ENCODE measurements at regions not wholly inside any gene's neighbourhood (a gene's known extent, or its start where the extent isn't known, plus 50 kb on each side); places are given as distances from the start of the nearest gene placed in this dataset.

GRCh38 chr6:12439296-12439695, 149.1 kb downstream of the EDN1 start:
- peaks cover 0 to 4% (median 0%) of the 10 kb centered on the region in 5 donors for H3K9me3 ChIP-seq (ENCODE audit: control insufficient read depth in 5 of 5, low read length in 5 of 5)
- no peak overlapping the region for H3K9ac ChIP-seq (ENCODE audit: low read length in 5 of 5)
- H3K4me3 ChIP-seq (ENCODE audit: low read depth in 1 of 5, low read length in 5 of 5) = no peak overlapping the region
- H3K4me1 ChIP-seq (ENCODE audit: control insufficient read depth in 5 of 5, insufficient read depth in 5 of 5, low read length in 5 of 5) = no peaks in the 10 kb centered on the region
- peaks cover 0 to 3% (median 0%) of the 10 kb centered on the region in 5 donors for H3K27me3 ChIP-seq (ENCODE audit: control insufficient read depth in 5 of 5, insufficient read depth in 4 of 5, low read length in 5 of 5)
- peaks cover 0 to 2% (median 0%) of the 10 kb centered on the region in 5 donors for H3K36me3 ChIP-seq (ENCODE audit: control insufficient read depth in 5 of 5, insufficient read depth in 5 of 5, low read length in 5 of 5)
- H3K27ac ChIP-seq (ENCODE audit: low read depth, low read length) = no peak overlapping the region

GRCh38 chr6:12440981-12441380, 150.8 kb downstream of the EDN1 start:
- Histone ChIP-seq H3K27ac (ENCODE audit: low read depth, low read length) (no peak overlapping the region), H3K36me3 (ENCODE audit: control insufficient read depth in 5 of 5, insufficient read depth in 5 of 5, low read length in 5 of 5) (no peaks in the 10 kb centered on the region), H3K4me3 (ENCODE audit: low read depth in 1 of 5, low read length in 5 of 5) (no peak overlapping the region), H3K9ac (ENCODE audit: low read length in 5 of 5) (no peak overlapping the region), H3K27me3 (ENCODE audit: control insufficient read depth in 5 of 5, insufficient read depth in 4 of 5, low read length in 5 of 5) (peaks cover 0 to 3% (median 0%) of the 10 kb centered on the region in 5 donors), H3K9me3 (ENCODE audit: control insufficient read depth in 5 of 5, low read length in 5 of 5) (peaks cover 0 to 4% (median 0%) of the 10 kb centered on the region in 5 donors), H3K4me1 (ENCODE audit: control insufficient read depth in 5 of 5, insufficient read depth in 5 of 5, low read length in 5 of 5) (no peaks in the 10 kb centered on the region)

GRCh38 chr6:12442455-12442854, 152.3 kb downstream of the EDN1 start:
- Histone ChIP-seq H3K36me3 (ENCODE audit: control insufficient read depth in 5 of 5, insufficient read depth in 5 of 5, low read length in 5 of 5) (no peaks in the 10 kb centered on the region), H3K9me3 (ENCODE audit: control insufficient read depth in 5 of 5, low read length in 5 of 5) (peaks cover 0 to 4% (median 0%) of the 10 kb centered on the region in 5 donors), H3K27ac (ENCODE audit: low read depth, low read length) (no peak overlapping the region), H3K27me3 (ENCODE audit: control insufficient read depth in 5 of 5, insufficient read depth in 4 of 5, low read length in 5 of 5) (peaks cover 0 to 3% (median 0%) of the 10 kb centered on the region in 5 donors), H3K4me1 (ENCODE audit: control insufficient read depth in 5 of 5, insufficient read depth in 5 of 5, low read length in 5 of 5) (no peaks in the 10 kb centered on the region), H3K4me3 (ENCODE audit: low read depth in 1 of 5, low read length in 5 of 5) (no peak overlapping the region), H3K9ac (ENCODE audit: low read length in 5 of 5) (no peak overlapping the region)

GRCh38 chr6:12446394-12446793, 156.2 kb downstream of the EDN1 start:
- Histone ChIP-seq H3K27me3 (ENCODE audit: control insufficient read depth in 5 of 5, insufficient read depth in 4 of 5, low read length in 5 of 5) (no peaks in the 10 kb centered on the region), H3K4me1 (ENCODE audit: control insufficient read depth in 5 of 5, insufficient read depth in 5 of 5, low read length in 5 of 5) (no peaks in the 10 kb centered on the region), H3K9me3 (ENCODE audit: control insufficient read depth in 5 of 5, low read length in 5 of 5) (no peaks in the 10 kb centered on the region), H3K9ac (ENCODE audit: low read length in 5 of 5) (no peak overlapping the region), H3K4me3 (ENCODE audit: low read depth in 1 of 5, low read length in 5 of 5) (no peak overlapping the region), H3K36me3 (ENCODE audit: control insufficient read depth in 5 of 5, insufficient read depth in 5 of 5, low read length in 5 of 5) (no peaks in the 10 kb centered on the region), H3K27ac (ENCODE audit: low read depth, low read length) (no peak overlapping the region)

GRCh38 chr6:12449447-12449846, 159.3 kb downstream of the EDN1 start:
- no peaks in the 10 kb centered on the region for H3K27me3 ChIP-seq (ENCODE audit: control insufficient read depth in 5 of 5, insufficient read depth in 4 of 5, low read length in 5 of 5)
- H3K9me3 ChIP-seq (ENCODE audit: control insufficient read depth in 5 of 5, low read length in 5 of 5) = peaks cover 0 to 12% (median 5%) of the 10 kb centered on the region in 5 donors
- no peaks in the 10 kb centered on the region for H3K36me3 ChIP-seq (ENCODE audit: control insufficient read depth in 5 of 5, insufficient read depth in 5 of 5, low read length in 5 of 5)
- H3K27ac ChIP-seq (ENCODE audit: low read depth, low read length) = no peak overlapping the region
- H3K4me1 ChIP-seq (ENCODE audit: control insufficient read depth in 5 of 5, insufficient read depth in 5 of 5, low read length in 5 of 5) = no peaks in the 10 kb centered on the region
- no peak overlapping the region for H3K4me3 ChIP-seq (ENCODE audit: low read depth in 1 of 5, low read length in 5 of 5)
- no peak overlapping the region for H3K9ac ChIP-seq (ENCODE audit: low read length in 5 of 5)

- Histone ChIP-seq H3K4me3 (ENCODE audit: low read depth in 1 of 5, low read length in 5 of 5) (no peak overlapping the region), H3K27me3 (ENCODE audit: control insufficient read depth in 5 of 5, insufficient read depth in 4 of 5, low read length in 5 of 5) (no peaks in the 10 kb centered on the region), H3K9me3 (ENCODE audit: control insufficient read depth in 5 of 5, low read length in 5 of 5) (peaks cover 0 to 14% (median 5%) of the 10 kb centered on the region in 5 donors), H3K9ac (ENCODE audit: low read length in 5 of 5) (no peak overlapping the region), H3K4me1 (ENCODE audit: control insufficient read depth in 5 of 5, insufficient read depth in 5 of 5, low read length in 5 of 5) (no peaks in the 10 kb centered on the region), H3K36me3 (ENCODE audit: control insufficient read depth in 5 of 5, insufficient read depth in 5 of 5, low read length in 5 of 5) (no peaks in the 10 kb centered on the region), H3K27ac (ENCODE audit: low read depth, low read length) (no peak overlapping the region)
These were observed 160.3 kb downstream of the EDN1 start for GRCh38 chr6:12450467-12450866.

- Histone ChIP-seq H3K9me3 (ENCODE audit: control insufficient read depth in 5 of 5, low read length in 5 of 5) (peaks cover 0 to 16% (median 5%) of the 10 kb centered on the region in 5 donors), H3K4me3 (ENCODE audit: low read depth in 1 of 5, low read length in 5 of 5) (no peak overlapping the region), H3K4me1 (ENCODE audit: control insufficient read depth in 5 of 5, insufficient read depth in 5 of 5, low read length in 5 of 5) (no peaks in the 10 kb centered on the region), H3K36me3 (ENCODE audit: control insufficient read depth in 5 of 5, insufficient read depth in 5 of 5, low read length in 5 of 5) (no peaks in the 10 kb centered on the region), H3K27ac (ENCODE audit: low read depth, low read length) (no peak overlapping the region), H3K9ac (ENCODE audit: low read length in 5 of 5) (no peak overlapping the region), H3K27me3 (ENCODE audit: control insufficient read depth in 5 of 5, insufficient read depth in 4 of 5, low read length in 5 of 5) (no peaks in the 10 kb centered on the region)
These were observed 166.2 kb downstream of the EDN1 start for GRCh38 chr6:12456343-12456742.

- Histone ChIP-seq H3K27ac (ENCODE audit: low read depth, low read length) (no peak overlapping the region), H3K9me3 (ENCODE audit: control insufficient read depth in 5 of 5, low read length in 5 of 5) (peaks cover 0 to 16% (median 5%) of the 10 kb centered on the region in 5 donors), H3K27me3 (ENCODE audit: control insufficient read depth in 5 of 5, insufficient read depth in 4 of 5, low read length in 5 of 5) (no peaks in the 10 kb centered on the region), H3K36me3 (ENCODE audit: control insufficient read depth in 5 of 5, insufficient read depth in 5 of 5, low read length in 5 of 5) (no peaks in the 10 kb centered on the region), H3K9ac (ENCODE audit: low read length in 5 of 5) (no peak overlapping the region), H3K4me3 (ENCODE audit: low read depth in 1 of 5, low read length in 5 of 5) (no peak overlapping the region), H3K4me1 (ENCODE audit: control insufficient read depth in 5 of 5, insufficient read depth in 5 of 5, low read length in 5 of 5) (no peaks in the 10 kb centered on the region)
These were observed 166.9 kb downstream of the EDN1 start for GRCh38 chr6:12457094-12457493.

GRCh38 chr6:12458558-12458957, 168.4 kb downstream of the EDN1 start:
- H3K36me3 ChIP-seq (ENCODE audit: control insufficient read depth in 5 of 5, insufficient read depth in 5 of 5, low read length in 5 of 5) = no peaks in the 10 kb centered on the region
- H3K27me3 ChIP-seq (ENCODE audit: control insufficient read depth in 5 of 5, insufficient read depth in 4 of 5, low read length in 5 of 5) = no peaks in the 10 kb centered on the region
- H3K4me3 ChIP-seq (ENCODE audit: low read depth in 1 of 5, low read length in 5 of 5) = no peak overlapping the region
- H3K9me3 ChIP-seq (ENCODE audit: control insufficient read depth in 5 of 5, low read length in 5 of 5) = peaks cover 0 to 10% (median 2%) of the 10 kb centered on the region in 5 donors
- no peak overlapping the region for H3K27ac ChIP-seq (ENCODE audit: low read depth, low read length)
- H3K9ac ChIP-seq (ENCODE audit: low read length in 5 of 5) = no peak overlapping the region
- H3K4me1 ChIP-seq (ENCODE audit: control insufficient read depth in 5 of 5, insufficient read depth in 5 of 5, low read length in 5 of 5) = no peaks in the 10 kb centered on the region

- H3K4me3 ChIP-seq (ENCODE audit: low read depth in 1 of 5, low read length in 5 of 5) = no peak overlapping the region
- H3K27me3 ChIP-seq (ENCODE audit: control insufficient read depth in 5 of 5, insufficient read depth in 4 of 5, low read length in 5 of 5) = no peaks in the 10 kb centered on the region
- no peaks in the 10 kb centered on the region for H3K4me1 ChIP-seq (ENCODE audit: control insufficient read depth in 5 of 5, insufficient read depth in 5 of 5, low read length in 5 of 5)
- no peak overlapping the region for H3K27ac ChIP-seq (ENCODE audit: low read depth, low read length)
- peaks cover 0 to 3% (median 0%) of the 10 kb centered on the region in 5 donors for H3K9me3 ChIP-seq (ENCODE audit: control insufficient read depth in 5 of 5, low read length in 5 of 5)
- H3K9ac ChIP-seq (ENCODE audit: low read length in 5 of 5) = no peak overlapping the region
- no peaks in the 10 kb centered on the region for H3K36me3 ChIP-seq (ENCODE audit: control insufficient read depth in 5 of 5, insufficient read depth in 5 of 5, low read length in 5 of 5)
These were observed 169.9 kb downstream of the EDN1 start for GRCh38 chr6:12459945-12460661.
